ENCODE measurements at regions not wholly inside any gene's neighbourhood (a gene's known extent, or its start where the extent isn't known, plus 50 kb on each side); places are given as distances from the start of the nearest gene placed in this dataset.

DNA sequence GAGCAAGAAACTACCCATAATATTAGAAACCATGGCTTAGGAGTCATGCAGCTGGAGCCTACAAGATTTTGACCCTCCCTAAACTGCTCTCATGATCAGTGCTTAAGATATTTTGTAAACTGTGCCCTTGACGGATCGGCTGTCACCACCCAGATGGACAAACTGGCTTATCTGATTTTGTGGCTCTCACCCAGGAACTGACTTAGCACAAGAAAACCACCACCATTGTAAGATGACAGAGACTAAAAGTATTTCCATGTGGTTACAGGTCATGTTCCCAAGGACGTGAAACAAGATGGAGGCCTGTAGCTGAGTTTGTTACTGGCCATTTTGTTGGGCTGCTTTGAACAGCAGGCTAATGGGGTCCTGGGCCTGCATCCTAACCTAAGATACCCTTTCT, 940.9 kb downstream of the OTOL1 start:
- peak; percentile 65 for DNase-seq (ENCODE audit: low read depth, low spot score)
- in situ Hi-C loops (cut with HindIII; ENCODE audit: low sequenced_read_pairs) = no loop called here
- H3K4me3 ChIP-seq (ENCODE audit: low read depth, low read length) = no peak overlapping the region
- TF ChIP-seq, protein P1, sequence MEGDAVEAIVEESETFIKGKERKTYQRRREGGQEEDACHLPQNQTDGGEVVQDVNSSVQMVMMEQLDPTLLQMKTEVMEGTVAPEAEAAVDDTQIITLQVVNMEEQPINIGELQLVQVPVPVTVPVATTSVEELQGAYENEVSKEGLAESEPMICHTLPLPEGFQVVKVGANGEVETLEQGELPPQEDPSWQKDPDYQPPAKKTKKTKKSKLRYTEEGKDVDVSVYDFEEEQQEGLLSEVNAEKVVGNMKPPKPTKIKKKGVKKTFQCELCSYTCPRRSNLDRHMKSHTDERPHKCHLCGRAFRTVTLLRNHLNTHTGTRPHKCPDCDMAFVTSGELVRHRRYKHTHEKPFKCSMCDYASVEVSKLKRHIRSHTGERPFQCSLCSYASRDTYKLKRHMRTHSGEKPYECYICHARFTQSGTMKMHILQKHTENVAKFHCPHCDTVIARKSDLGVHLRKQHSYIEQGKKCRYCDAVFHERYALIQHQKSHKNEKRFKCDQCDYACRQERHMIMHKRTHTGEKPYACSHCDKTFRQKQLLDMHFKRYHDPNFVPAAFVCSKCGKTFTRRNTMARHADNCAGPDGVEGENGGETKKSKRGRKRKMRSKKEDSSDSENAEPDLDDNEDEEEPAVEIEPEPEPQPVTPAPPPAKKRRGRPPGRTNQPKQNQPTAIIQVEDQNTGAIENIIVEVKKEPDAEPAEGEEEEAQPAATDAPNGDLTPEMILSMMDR (IDR thresholded peaks at IDR 0.05; ENCODE audit: low read depth, low read length) = no peak

DNA sequence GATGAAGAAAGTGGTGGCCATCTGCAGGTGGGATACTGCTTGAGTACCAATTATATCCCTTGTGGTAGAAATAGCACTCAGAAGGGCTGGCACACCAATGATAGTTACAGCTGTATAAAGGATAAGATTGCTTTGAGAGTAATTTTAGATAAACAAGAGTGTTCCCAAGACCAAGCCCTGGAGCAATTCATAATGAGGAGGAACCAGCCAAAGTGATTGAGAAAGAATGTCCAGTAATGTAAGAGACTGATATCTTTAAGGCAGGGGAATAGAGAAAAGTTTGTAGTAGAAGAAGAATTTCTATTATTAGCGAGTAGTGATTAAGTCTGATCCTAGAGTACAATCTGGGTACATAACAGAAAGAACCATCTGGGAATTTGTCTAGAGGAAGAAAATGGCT, 945.1 kb downstream of the OTOL1 start:
- TF ChIP-seq, protein P1 (IDR thresholded peaks at IDR 0.05; ENCODE audit: low read depth, low read length) = no peak
- no peak overlapping the region for H3K4me3 ChIP-seq (ENCODE audit: low read depth, low read length)
- in situ Hi-C loops (cut with HindIII; ENCODE audit: low sequenced_read_pairs) = no loop called here
- no peak for DNase-seq (ENCODE audit: low read depth, low spot score)

DNA sequence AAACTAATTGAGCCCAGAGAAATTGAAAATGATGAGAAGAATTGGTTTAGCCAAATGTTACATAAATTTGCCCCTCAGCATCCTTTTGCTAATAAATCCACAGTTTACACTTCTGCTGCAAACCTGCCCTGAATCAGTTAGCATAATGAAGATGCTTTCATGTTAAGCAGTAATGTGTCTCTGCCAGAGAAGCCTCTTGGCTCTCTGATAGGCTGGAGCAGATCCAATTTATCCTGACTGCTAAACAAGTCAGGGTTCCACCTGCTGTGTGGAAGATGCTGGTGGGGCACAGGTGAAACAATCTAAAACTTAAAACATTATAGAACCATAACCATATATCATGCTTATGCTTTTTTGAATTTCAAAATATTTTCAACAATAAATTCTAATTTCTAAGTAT, 946.8 kb downstream of the OTOL1 start:
- DNase-seq (ENCODE audit: low read depth, low spot score) = no peak
- no peak overlapping the region for H3K4me3 ChIP-seq (ENCODE audit: low read depth, low read length)
- in situ Hi-C loops (cut with HindIII; ENCODE audit: low sequenced_read_pairs) = no loop called here
- TF ChIP-seq, protein P1 (IDR thresholded peaks at IDR 0.05; ENCODE audit: low read depth, low read length) = no peak

DNA sequence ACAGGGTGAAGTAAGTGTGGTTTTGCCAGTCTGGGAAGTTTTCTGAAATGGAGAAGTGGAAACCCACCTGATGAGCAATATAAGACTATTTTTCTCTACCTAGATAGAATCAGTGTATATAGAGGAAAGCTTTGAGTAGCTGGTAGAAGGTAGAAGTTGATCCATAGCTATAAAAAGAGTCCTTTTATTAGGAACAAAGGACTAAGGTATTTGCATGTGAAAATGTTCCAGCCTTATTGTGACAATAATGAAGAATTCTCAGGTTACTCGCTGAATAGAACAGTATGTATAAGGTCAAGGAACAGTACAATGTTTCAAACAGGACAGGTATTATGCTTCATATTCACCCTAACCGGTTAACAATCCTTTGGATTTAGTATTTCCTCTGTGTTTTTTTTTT, 972.2 kb downstream of the OTOL1 start:
- no peak for DNase-seq (ENCODE audit: low read depth, low spot score)
- H3K4me3 ChIP-seq (ENCODE audit: low read depth, low read length) = no peak overlapping the region
- TF ChIP-seq, protein P1 (IDR thresholded peaks at IDR 0.05; ENCODE audit: low read depth, low read length) = no peak
- in situ Hi-C loops (cut with HindIII; ENCODE audit: low sequenced_read_pairs) = no loop called here

DNA sequence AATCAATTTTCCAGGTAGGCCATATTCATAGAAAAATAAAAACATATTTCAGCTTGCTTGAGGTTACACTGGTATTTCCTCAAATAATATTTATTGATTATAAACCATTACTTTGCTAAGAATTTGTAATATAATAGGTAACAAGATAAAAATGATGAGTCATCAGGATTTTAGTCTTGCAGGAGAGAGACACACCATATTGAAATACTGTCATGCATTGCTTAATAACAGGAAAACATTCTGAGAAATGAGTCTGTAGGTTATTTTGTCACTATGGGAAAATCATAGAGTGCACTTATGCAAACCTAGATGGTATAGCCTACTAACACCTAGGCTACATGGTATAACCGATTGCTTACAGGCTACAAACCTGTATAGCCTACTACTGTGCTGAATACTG, 990.5 kb downstream of the OTOL1 start:
- TF ChIP-seq, protein P1 (IDR thresholded peaks at IDR 0.05; ENCODE audit: low read depth, low read length) = no peak
- in situ Hi-C loops (cut with HindIII; ENCODE audit: low sequenced_read_pairs) = no loop called here
- H3K4me3 ChIP-seq (ENCODE audit: low read depth, low read length) = no peak overlapping the region
- DNase-seq (ENCODE audit: low read depth, low spot score) = no peak

DNA sequence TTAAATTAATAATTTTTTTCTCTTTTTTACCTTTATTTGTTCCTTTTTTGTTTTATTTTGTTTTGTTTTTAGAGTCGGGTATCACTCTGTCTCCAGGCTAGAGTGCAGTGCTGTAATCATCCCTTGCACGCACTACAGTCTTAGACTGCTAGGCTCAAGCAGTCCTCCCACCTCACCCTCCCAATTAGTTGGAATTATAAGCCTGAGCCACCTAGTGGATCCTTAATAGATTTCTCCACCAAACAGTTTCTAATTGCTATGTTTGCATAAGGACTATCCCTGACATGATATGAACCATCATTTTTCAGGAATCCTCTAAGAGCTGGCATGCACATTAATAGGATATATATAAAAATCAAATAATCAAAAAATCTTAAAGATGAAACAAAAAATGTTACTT, 993.2 kb downstream of the OTOL1 start:
- peak; percentile 12 for DNase-seq (ENCODE audit: low read depth, low spot score)
- no peak overlapping the region for H3K4me3 ChIP-seq (ENCODE audit: low read depth, low read length)
- in situ Hi-C loops (cut with HindIII; ENCODE audit: low sequenced_read_pairs) = no loop called here
- TF ChIP-seq, protein P1 (IDR thresholded peaks at IDR 0.05; ENCODE audit: low read depth, low read length) = peak; percentile 5

DNA sequence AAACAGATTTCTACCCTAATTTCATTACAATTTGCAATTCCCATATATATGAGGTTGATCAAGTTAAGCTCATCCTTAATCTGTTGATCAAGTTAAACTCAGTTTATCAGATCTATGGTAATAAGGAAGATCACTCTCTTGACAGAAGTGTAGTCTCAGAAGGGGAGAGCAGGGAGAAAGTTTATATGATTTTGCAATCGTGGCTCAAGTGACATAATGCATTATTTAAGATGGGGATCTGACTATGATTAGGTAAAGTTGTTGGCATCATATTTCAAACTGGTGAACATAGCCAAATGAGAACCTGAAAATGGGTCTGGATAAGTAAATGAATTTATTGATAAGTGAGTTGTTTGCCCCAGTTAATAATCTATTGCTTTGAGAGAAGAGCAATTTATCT, 995.3 kb downstream of the OTOL1 start:
- peak; percentile 11 for DNase-seq (ENCODE audit: low read depth, low spot score)
- in situ Hi-C loops (cut with HindIII; ENCODE audit: low sequenced_read_pairs) = no loop called here
- H3K4me3 ChIP-seq (ENCODE audit: low read depth, low read length) = no peak overlapping the region
- TF ChIP-seq, protein P1 (IDR thresholded peaks at IDR 0.05; ENCODE audit: low read depth, low read length) = no peak

Measured in astrocyte of the spinal cord (primary cell).